NCI-H1417 (cell line): ENCODE measurements at regions not wholly inside any gene's neighbourhood (a gene's known extent, or its start where the extent isn't known, plus 50 kb on each side); places are given as distances from the start of the nearest gene placed in this dataset.

Experiments used
- DNase-seq, 3 experiments: peaks; one replicate each; lab custom pipeline; 2025; lab: John Stamatoyannopoulos, UW

DNA sequence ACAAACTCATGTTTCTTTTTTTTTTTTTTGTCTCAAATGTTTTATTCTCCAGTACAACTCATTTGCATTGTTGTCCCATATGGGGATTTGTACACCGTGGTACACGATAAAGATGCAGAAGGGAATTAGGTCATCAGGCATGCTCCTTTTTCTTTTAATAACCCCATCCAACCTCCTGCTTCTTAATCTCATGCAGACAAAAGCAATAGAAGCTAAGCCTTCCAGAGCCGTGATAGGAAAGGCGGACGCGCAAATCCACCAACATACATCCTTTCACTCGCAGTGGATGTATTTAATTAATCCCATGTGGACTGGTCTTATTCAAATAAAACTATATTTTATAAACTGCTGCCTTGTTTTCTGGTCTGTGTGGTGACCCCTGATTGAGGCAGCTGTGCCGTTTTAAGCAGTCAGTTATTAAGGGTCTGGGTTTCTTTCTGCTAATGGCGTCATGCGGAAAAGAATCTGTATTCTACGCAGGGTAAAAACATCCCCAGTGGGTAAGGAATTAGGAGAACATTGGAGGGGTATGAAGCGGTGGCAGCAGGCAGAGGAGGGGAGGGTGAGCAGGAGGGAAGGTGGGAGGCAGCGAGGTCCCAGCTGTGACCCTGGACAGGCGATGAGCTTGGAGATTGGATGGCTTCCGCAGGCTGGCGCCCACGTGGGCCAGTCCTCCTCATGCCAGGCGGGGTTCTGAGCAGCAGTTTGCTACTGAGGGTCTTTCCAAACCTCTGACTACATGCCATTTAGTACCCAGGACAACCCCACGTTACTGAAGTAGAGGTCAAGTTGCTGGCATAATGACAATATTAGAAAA lies 172.8 kb downstream of the LINC00237 start:
- DNase-seq = no peak

DNA sequence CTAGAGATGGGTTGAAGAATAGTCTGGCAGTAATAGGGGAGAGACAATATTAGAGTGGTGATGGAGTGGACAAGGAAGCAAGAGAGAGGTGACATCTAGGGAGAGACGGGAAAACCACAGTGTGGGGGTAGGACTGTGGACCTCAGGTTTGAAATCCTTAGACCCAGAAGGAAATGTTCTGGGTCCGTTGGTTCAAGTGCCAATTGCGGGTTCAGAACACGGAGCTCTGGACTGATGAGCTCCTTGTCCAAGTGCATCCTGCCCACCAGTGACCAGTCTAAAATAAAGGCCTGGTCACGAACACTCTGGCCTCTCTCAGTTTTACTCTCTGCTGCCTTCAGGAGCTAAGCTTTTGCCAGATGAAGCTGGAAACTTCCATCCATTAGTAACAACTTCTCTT lies 174.0 kb downstream of the LINC00237 start:
- DNase-seq = no peak

DNA sequence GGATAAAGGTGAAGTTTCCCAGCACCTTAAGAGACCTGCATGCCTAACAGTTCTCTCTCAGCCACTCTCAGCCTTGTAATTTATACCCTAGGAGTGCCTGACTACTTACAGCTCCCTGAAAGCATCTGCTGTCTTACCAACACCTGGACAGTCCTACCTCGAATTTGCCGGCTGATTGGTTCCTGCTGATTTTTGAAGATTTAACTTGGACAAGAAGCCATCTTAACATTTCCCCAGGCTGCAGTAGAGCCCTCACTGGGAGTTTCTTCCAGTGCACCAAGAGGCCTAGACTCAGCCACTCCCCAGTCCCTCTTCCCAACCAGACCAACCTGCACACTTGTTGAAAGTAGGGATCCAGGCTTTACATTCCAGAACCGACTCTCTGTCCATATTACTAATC lies 174.5 kb downstream of the LINC00237 start:
- DNase-seq = no peak

DNA sequence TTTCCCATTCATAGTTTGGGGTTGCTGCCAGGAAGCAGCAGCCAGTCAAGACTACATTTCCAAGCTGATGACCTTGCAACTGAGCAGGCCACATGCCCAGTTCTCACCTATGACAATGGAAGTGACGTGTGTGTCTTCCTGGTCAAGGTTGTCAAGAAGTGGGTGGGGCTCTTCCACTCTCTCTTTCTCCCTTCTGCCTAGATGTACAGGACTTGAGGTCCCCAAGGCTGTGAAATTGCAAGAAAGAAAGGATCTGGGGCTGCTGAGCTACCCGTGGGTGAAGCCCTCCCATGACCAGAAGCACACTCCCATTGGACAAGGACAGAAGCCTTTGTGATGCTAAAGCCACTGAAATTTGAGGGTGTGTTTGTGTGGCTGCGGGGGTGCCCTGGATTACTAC lies 175.1 kb downstream of the LINC00237 start:
- no peak for DNase-seq

DNA sequence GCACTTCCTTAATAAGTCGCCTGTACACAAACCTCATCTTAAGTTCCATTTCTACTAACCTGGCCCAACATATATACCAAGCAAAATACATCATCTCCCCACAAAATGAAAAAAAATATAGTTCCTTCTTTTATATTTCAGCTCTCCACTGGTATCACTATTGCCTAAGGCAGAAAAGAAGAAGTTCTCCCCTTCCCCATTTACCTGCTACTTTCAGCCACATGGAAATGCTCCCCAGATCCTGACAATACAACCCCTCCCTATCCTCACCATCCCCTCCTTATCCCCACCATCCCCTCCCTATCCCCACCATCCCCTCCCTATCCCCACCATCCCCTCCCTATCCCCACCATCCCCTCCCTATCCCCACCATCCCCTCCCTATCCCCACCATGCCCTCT lies 175.7 kb downstream of the LINC00237 start:
- no peak for DNase-seq

DNA sequence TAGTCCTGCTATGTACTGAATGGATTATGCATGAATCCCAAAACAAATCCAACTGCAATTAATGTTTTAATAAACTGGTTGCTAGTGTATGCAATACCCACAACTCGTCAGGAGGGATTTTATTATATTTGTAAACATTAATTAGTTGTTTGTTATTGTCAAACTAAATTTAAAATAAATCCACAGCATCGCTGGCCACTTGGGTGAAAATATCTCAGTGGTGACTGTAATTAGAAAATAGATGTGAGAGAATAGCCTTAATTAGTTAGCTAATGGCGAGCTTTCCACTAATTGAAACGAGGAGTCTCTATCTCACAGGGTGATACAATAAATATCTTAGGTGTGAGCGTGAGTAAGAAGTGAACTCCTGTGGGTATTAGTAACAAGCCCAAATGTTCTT lies 176.8 kb downstream of the LINC00237 start:
- DNase-seq = no peak

DNA sequence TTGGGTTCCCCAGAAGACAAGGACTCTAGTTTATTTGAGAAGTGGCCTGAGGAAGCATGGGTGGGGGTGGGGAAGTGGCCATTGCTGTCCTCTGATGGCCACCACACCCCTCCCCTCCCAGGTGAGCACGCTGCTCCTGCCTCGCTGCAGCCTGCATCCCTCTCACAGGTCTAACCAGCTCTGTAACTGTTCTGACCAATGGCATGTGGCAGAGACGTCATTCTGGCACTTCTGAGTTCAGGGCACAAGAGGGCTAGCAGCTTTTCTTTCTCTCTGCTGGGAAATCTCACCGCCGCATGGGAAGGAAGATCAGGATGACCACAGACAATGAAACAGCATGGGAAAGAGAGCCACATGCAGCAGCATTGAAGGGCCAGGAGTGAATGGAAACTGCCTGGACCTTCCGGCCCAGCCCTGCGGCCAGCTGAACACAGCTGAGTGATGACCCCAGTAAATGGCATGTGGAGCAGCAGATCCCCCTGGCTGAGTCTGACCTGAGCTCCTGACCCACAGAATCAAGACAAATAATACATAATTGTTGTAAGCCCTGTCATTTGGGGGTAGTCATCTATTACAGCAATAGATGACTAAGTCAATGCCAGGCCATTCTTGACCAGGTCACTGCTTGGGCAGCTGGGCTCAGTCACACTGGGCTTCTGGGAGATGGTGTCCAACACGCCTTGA lies 179.8 kb downstream of the LINC00237 start:
- no peak for DNase-seq

DNA sequence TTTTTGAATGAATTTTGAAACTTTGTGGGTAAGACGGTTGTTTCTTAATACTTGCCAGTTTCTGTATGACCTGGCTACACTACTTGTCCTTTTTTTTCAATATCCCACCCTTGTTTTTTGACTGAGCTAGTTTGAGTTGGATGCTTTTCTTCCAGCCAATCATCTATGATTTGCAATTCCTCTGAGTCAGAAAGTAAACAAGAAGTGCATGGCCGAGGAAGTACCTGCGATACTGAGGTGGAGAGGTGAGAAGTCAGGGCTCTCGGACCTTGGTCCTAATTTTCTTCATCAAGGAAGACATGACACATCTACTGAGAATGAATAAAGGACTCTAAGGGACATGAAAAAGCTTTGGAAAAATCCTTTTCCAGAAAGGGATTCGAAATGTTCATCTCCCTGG lies 185.7 kb downstream of the LINC00237 start:
- DNase-seq = no peak

DNA sequence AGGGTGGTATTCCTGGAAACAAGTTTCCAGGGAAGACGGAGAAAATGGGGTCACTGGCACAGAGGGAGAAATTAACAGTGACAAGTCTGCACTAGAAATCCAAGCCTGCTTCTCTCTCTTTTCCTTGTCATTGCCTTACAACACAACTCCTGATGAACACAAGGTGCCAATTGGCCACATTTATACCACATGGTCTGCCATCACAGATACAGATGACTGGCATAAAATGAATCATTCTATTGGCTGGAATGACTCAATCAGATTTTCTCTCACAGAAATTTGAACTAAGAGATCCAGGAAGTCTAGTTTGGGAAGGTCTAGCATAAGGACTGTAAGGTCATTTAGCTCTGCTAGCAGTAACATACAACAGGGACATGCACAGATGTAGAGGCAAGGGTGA lies 190.3 kb downstream of the LINC00237 start:
- no peak for DNase-seq

DNA sequence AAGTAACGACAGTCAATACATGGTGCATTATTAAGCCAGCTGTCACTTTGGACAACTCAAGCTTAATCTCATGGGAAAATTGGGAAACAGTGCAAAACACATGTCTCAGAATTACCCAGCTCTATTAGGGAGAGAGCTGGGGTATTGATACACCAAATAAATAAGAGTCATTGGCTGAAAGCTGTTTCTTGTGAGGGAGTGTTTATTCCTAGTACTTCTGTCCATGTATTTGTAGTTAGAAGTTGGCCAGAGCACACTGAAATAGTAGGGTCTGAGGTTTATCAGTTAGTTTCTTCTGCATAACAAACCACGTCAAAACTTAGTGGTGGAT lies 192.0 kb upstream of the RALGAPA2 start:
- no peak for DNase-seq

DNA sequence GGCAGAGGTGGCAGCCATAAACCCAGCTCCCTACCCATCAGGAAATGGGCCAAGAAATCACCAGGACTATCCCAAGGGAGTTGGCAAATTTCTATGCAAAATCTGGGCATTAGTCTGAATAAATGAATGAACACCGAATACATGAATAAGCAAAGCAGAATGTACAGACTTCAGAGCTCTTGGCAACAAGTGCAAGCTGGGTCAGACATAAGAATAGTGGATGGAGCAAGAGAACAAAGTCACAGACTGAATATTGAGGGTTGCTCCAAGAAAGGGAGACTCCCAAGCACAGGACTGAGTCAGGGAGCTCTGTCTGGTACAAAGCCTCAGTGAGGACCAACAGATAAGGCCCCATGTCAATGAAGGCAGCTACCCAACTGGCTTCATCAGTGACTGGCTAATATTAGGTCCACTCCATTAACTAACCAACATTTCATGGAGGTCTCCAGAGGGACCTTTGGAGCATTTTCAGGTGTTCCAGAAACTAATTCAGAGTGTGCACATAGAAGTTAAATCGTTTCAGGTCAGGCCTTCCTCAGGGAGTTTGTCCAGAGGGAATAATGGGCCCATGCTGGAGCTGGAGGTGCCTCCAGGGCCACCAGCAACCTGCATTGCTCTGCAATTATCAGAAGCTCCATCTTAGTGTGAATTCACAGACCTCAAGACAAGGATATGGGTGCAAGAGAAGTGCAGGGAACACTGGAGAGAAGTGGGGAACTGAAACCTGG lies 191.5 kb upstream of the RALGAPA2 start:
- no peak for DNase-seq

DNA sequence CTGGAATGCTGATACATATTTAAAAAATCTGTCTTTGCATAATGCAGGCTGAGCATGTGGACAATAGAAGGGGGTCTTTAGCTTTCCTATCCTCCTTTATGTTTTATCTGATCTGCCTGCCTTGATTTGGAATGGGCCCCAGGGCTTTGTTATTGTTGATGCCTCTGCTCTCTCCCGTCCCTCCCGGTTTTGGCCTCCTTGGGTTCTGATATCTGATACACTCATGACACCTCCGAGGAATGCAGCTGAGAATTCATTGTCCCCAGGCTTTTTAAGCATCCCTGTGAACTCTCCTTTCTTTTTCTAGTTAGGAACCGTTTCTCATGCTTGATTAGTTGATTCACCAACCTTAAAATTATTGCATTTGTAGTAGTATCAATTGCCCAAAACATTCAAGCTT lies 185.5 kb upstream of the RALGAPA2 start:
- DNase-seq = no peak

DNA sequence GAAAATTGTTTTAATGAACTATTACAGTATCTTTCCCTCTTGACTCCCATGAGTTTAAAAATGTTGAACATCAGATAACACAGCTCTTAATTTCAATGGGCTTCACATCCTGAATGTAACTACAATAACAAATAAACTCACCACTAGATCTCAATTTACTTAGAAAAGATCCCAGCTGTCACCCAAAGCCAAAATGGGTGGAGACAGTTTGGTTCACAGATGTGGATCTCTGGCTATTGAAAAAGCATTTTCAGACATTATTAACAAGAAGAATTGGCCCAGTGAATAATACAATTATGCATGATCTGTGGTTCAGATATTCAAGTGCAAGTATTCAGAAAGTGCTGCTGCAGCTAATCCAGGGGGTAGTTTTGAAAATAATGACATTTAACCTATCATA lies 184.7 kb upstream of the RALGAPA2 start:
- no peak for DNase-seq

DNA sequence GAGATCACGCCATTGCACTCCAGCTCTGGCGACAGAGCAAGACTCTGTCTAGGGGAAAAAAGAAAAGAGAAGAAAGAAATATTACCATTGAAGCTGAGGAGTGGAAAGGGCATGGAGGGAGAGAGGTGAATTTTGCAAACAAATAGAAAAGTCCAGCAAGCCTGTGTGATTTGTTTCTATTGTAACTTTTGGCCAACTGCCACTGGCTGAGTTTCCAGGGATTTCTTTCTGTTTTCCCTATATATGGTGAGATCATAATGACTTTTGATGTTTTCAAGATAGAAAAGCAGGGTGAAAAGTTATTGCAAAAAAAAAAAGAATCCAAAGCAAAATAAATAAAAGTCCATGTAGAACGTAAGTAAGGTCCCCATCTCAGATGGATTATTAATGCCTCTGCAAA lies 184.2 kb upstream of the RALGAPA2 start:
- DNase-seq = no peak

DNA sequence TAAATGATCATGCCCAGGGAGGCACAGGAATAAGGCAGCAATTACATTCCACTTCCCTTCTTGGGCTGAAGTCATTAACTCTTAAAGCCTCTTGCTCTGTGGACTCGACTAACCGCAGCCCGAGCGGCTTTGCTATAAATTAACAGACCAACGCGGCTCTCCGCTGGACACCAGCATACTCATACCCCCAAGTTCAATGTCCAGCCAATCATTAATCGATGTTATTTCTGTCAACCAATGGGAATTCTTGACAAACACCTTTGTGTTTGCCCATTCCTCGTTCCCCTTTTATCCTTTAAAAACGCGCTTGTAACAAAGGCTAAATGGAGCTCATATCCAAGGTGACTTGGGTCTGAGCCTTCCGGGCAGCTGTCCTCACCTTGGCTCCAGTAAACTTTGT lies 183.1 kb upstream of the RALGAPA2 start:
- no peak for DNase-seq

DNA sequence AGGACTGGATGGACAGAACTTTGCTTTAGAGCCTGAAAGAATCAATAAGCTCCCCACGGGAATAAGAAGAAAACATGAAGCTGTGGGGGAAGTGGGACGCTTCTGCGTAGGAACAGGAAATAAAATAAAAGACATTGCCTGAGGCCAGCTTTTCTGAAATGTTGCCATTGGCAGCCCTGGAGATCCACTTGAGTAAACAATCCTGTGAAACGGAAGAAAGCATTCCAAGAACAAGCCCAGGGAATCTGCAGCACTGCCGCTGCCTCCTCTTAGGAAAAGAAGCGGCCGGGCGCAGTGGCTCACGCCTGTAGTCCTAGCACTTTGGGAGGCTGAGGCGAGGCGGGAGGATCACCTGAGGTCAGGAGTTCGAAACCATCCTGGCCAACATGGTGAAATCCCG lies 182.3 kb upstream of the RALGAPA2 start:
- DNase-seq = peak in 1 of 3 experiments; percentile 45

DNA sequence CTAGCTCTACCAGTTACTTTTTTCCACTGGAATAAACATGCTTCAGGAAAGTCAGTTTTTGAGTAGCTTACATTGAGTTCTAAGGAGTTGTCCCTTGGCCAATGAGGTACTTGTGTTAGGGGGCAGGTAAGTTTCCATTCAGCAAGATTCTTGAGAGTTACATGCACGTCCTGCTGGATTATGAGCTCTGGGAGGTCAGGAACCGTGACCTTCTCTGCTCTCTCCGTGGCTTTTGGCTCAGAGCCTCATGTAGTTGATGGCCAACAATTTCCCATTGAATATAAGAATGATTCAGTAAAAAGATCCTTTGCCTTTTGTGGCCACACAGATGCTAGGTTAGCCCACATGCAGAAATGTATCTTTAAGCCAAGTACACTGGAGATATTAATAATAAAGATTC lies 181.8 kb upstream of the RALGAPA2 start:
- DNase-seq = peak in 1 of 3 experiments; percentile 50

DNA sequence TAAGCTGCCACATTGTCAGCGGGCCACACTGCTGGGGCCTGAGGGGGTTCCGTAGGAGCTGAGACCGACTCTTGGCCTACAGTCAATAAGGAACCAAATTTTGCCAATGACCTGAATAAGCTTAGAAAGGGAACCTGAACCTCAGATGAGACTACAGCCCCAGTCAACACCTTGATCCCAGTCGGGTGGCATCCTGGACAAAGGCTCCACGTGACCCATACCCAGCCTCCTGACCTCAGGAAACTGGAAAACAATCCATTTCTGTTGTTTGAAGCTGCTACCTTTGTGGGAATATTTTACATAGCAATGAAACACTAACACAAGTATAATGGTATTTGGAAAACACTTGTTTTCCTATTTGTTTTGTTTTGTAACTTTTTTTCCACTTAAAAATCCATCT lies 179.9 kb upstream of the RALGAPA2 start:
- DNase-seq = no peak

DNA sequence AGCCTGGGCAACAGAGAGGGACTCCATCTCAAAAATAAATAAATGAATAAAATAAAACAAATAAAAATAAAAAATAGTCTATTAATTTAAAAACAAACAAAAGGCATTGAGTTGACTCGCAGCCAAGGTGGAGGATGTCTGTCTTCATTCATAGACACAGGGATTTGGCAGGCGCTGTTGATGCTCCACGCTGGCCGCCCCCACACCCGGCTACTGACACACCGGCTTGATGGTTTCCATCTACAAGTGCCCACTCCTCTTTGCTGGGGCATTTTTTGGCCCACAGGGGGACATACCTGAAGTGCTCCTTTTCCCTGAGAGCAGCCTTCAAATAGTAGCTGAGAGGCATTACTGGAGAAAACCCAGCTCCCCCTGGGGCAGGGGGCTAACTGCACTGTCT lies 178.3 kb upstream of the RALGAPA2 start:
- DNase-seq = no peak

DNA sequence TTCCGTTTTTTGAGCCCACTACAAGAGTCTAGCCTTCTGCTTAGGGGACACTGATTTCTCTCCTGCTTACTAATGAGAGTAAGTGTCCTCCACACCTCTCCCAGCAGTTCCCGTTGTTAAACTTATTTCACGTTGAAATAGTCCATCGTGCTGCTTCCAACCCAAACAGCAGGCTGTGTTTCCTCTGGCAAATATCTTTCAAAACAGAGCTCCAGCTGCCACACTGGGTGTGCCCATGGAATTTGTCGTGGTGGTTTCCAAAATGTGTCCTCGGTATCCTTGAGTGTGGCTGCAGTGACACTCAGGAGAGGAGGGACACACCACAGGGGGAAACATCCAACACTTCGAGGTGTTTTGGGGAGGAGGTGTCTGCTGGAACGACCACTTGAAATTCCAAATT lies 176.5 kb upstream of the RALGAPA2 start:
- no peak for DNase-seq

DNA sequence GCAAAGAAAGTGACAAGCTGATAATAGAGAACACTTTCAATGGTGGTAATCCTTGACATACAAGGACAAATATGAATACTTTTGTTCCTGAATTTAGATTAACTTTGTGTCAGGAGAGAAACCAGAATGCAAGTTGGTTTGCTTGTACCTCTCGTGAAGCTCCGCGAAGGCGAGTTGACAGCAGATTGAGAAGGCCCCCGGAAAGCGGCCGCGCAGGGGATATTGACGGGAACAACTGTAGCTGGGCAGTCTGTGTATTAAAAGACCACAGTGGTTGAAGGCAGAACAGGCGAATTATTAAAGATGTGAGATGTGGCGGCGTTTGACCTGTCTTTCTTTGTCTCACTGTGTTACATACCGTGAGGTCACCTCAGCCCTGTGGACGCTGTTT lies 175.8 kb upstream of the RALGAPA2 start:
- DNase-seq = no peak

DNA sequence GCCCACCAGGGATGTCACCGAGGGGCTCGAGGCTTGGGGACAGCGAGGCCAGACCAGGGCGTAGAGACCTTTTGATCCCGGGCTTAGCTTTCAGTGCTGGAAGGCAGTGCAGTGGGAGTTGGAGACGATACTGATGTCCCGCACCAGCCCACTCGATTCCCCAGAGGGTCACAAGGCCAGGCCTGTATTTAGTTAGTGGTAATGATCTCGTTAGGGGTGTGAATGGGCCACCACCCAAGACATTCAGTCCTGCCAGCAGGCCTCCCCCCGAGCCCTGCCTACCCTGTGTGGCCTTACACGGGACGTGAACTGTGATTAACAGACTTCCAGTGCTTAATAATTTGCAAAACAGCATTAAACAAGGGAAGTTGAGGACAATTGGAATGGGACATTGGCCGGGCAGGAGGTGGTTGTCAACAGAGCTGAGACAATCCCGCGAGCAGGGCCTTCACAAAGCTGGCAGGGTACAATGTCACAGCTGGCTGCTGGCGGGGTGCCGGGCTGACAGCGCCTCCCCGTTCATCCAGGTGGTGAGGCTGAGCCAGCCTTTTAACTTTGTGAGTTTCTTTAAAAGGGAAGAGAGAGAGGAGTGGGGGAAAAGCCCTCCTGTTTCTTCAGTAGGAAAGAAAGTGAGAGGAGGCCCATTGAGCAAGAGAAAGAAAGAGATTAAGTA lies 175.3 kb upstream of the RALGAPA2 start:
- no peak for DNase-seq

DNA sequence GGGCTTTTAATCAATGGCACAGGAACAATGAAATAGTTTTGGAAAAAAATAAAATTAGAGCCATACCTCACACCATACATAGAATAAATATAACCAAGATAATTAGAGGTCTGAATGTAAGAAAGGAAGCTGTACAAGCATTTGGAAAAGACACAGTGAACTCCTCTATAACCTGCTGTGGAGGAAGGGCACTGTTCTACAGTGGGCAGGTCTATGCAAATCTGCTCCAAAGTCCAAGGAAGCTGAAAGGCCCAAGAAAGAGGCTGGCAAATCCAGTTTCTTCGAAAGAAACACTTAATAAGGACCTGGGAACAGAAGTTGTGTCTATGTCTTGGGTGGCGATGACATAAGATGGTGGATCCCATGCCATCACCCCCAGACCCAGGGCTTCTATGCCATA lies 169.4 kb upstream of the RALGAPA2 start:
- DNase-seq = no peak
